Endothelial cell of umbilical vein (primary cell): ENCODE measurements at regions not wholly inside any gene's neighbourhood (a gene's known extent, or its start where the extent isn't known, plus 50 kb on each side); places are given as distances from the start of the nearest gene placed in this dataset.

ENCODE experiments used
- BruUV-seq: library from RNA; stranded (reverse); fragments of 400-500 nt; replicated peaks from 2 replicates; lab custom pipeline; 2021; lab: Mats Ljungman, UMichigan
- CTCF ChIA-PET: fragments of 300-600, 350-600 bp; sonication (Branson Sonifier 250); formaldehyde crosslinking; loops from one replicate; lab custom pipeline; 2021; ENCODE audit warnings: antibody characterized with exemption, inconsistent platforms; lab: Charles Lee
- POLR2A ChIA-PET: fragments of 300-600, 350-600 bp; sonication (Branson Sonifier 250); formaldehyde crosslinking; loops from one replicate; lab custom pipeline; 2021; ENCODE audit warnings: antibody characterized with exemption, inconsistent platforms; lab: Charles Lee
- DNase-seq: peaks from one replicate; pipeline ENCODE4 v3.0.0-alpha.2; 2011; ENCODE audit warnings: low read depth, low spot score
- FAIRE-seq: peaks from 2 replicates; lab custom pipeline; 2011; peaks lifted over from hg19 to GRCh38; lab: Jason Lieb, UNC
- H2AFZ ChIP-seq: 2 replicates; pipeline ENCODE4 v1.6.0; 2012; ENCODE audit warnings: low read depth, low read length, control low read depth, inconsistent platforms
- H3K27ac ChIP-seq: 2 replicates; pipeline ENCODE4 v1.5.1; 2011; ENCODE audit warnings: low read depth, mild to moderate bottlenecking, control low read depth, low read length, moderate library complexity; ENCODE audit not compliant: insufficient read depth
- H3K27me3 ChIP-seq, 2 experiments: 2 replicates each; pipeline versions ENCODE4 v1.6.0 to v1.6.1; 2011; ENCODE audit warnings: low read length in 2 of 2, mixed read lengths in 1 of 2; ENCODE audit not compliant: control insufficient read depth in 2 of 2, insufficient read depth in 2 of 2
- H3K36me3 ChIP-seq, 2 experiments: 2 replicates in 1 of 2; 3 replicates in 1 of 2; pipeline ENCODE4 v1.5.1; 2011; ENCODE audit warnings: low read length in 2 of 2, mild to moderate bottlenecking in 1 of 2, moderate library complexity in 1 of 2; ENCODE audit not compliant: control insufficient read depth in 2 of 2, insufficient read depth in 2 of 2; ENCODE audit errors: extremely low read depth in 1 of 2
- H3K4me1 ChIP-seq: 3 replicates; pipeline ENCODE4 v1.5.1; 2011; ENCODE audit warnings: mild to moderate bottlenecking, low read length; ENCODE audit not compliant: control insufficient read depth, insufficient read depth; ENCODE audit errors: extremely low read depth
- H3K4me2 ChIP-seq: 2 replicates; pipeline ENCODE4 v1.6.1; 2011; ENCODE audit warnings: low read length, control low read depth, mixed read lengths; ENCODE audit not compliant: insufficient read depth
- H3K4me3 ChIP-seq, 3 experiments: fragments of 200-600 bp in 1 of 3; sonication (generic), shearing (Covaris generic) in 1 of 3; replicated peaks in 1 of 3; 2 replicates each; pipeline ENCODE4 v1.5.1; 2011 to 2016; ENCODE audit warnings: control low read depth in 3 of 3, low read length in 3 of 3, mild to moderate bottlenecking in 2 of 3, inconsistent platforms in 1 of 3, low read depth in 1 of 3, moderate library complexity in 1 of 3; ENCODE audit not compliant: insufficient read depth in 1 of 3
- H3K79me2 ChIP-seq: 2 replicates; pipeline ENCODE4 v1.6.0; 2012; ENCODE audit warnings: low read length, inconsistent platforms; ENCODE audit not compliant: control insufficient read depth, insufficient read depth
- H3K9ac ChIP-seq: replicated peaks from 2 replicates; pipeline ENCODE3; 2011; ENCODE audit warnings: low read length, control low read depth; ENCODE audit not compliant: insufficient read depth; ENCODE audit errors: extremely low read depth
- H3K9me1 ChIP-seq: replicated peaks from 3 replicates; pipeline ENCODE4 v1.6.0; 2011; ENCODE audit warnings: mild to moderate bottlenecking, low read length; ENCODE audit not compliant: control insufficient read depth, insufficient read depth; ENCODE audit errors: extremely low read depth
- H3K9me3 ChIP-seq: replicated peaks from 2 replicates; pipeline ENCODE4 v1.5.1; 2012; ENCODE audit warnings: low read length, inconsistent platforms; ENCODE audit not compliant: control insufficient read depth, insufficient read depth
- H4K20me1 ChIP-seq: replicated peaks from 2 replicates; pipeline ENCODE3; 2011; ENCODE audit warnings: mild to moderate bottlenecking, low read length; ENCODE audit not compliant: control insufficient read depth, insufficient read depth; ENCODE audit errors: extremely low read depth
- EZH2 ChIP-seq: IDR thresholded peaks from 2 replicates; pipeline ENCODE4 v1.6.1; 2012; ENCODE audit warnings: borderline replicate concordance, low read depth, mild to moderate bottlenecking, moderate library complexity, low read length, inconsistent platforms; ENCODE audit not compliant: severe bottlenecking
- FOS ChIP-seq: IDR thresholded peaks from 2 replicates; pipeline ENCODE4 v1.6.1; 2011; ENCODE audit warnings: mild to moderate bottlenecking, low read length, moderate library complexity, borderline replicate concordance; ENCODE audit not compliant: insufficient read depth
- GATA2 ChIP-seq: IDR thresholded peaks from 2 replicates; pipeline ENCODE4 v1.7.0; 2011; ENCODE audit warnings: low read depth, mild to moderate bottlenecking, moderate library complexity, mixed read lengths, low read length; ENCODE audit not compliant: insufficient read length, insufficient read depth
- JUN ChIP-seq: IDR thresholded peaks from 2 replicates; pipeline ENCODE4 v1.6.1; 2011; ENCODE audit warnings: borderline replicate concordance, low read depth; ENCODE audit not compliant: insufficient read length, insufficient read depth
- MYC ChIP-seq: IDR thresholded peaks from one replicate; pipeline ENCODE4 v1.6.1; 2011; ENCODE audit warnings: mild to moderate bottlenecking, low read depth, low read length
- POLR2A ChIP-seq: IDR thresholded peaks from 2 replicates; pipeline ENCODE4 v1.6.1; 2012; ENCODE audit warnings: low read depth, mild to moderate bottlenecking, control low read depth, low read length
- POLR2AphosphoS5 ChIP-seq: IDR thresholded peaks from 2 replicates; pipeline ENCODE4 v1.6.1; 2012; ENCODE audit warnings: low read depth, mild to moderate bottlenecking, control low read depth, low read length, moderate library complexity; ENCODE audit not compliant: insufficient read depth
- dilution Hi-C: fragments of 300-500 bp; cut with MboI; formaldehyde crosslinking; loops from one replicate; pipeline ENCODE4 v1.15.0; 2019; ENCODE audit warnings: low sequenced_read_pairs; ENCODE audit not compliant: extremely low pct_ligation_motif_present
- intact Hi-C: fragments of 100-400 bp; cut with micrococcal nuclease; formaldehyde crosslinking; loops from one replicate; pipeline ENCODE4 v1.10.0; 2022
- TF ChIP-seq, protein P1 (sequence below), 2 donors: IDR thresholded peaks; 1 replicate in 1 of 2; 2 replicates in 1 of 2; pipeline ENCODE4 v1.5.1; 2011; ENCODE audit warnings: low read length in 2 of 2, mild to moderate bottlenecking in 2 of 2, moderate library complexity in 2 of 2, control low read depth in 1 of 2, inconsistent platforms in 1 of 2, low read depth in 1 of 2; ENCODE audit not compliant: insufficient read depth in 1 of 2; ENCODE audit errors: extremely low read depth in 1 of 2
- TF ChIP-seq, protein P2 (sequence below): IDR thresholded peaks from 2 replicates; pipeline ENCODE4 v1.6.1; 2011; ENCODE audit not compliant: insufficient read depth, insufficient read length

DNA sequence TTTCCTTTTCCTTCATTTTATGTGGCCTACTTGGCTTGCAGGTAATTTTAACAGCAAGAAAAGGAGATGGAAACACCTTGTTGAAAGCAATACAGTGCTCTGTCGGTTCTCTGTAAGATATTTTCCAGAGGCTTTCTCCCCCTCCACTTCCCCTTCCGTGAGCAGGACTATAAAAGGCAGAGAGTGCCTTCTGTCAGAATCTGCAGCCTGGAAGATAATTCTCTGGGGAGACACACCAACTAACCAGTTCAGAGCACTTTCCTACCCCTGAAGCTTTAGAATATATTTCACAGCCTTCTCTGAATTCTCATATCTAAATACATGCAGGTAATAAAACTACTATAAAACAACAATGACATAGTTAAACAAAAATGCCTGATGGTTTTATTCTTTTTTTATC is 141.1 kb downstream of the IDS start:
- no peak overlapping the region for H3K4me2 ChIP-seq

More for the DNA sequence above, 141.1 kb downstream of the IDS start:
- no peaks in the 10 kb centered on the region for H3K27me3 ChIP-seq
- no peaks in the 10 kb centered on the region for H3K4me1 ChIP-seq
- no peaks in the 10 kb centered on the region for H3K9me3 ChIP-seq
- no TSS peak for BruUV-seq
- H2AFZ ChIP-seq = no peak overlapping the region
- no peak for TF ChIP-seq GATA2
- TF ChIP-seq, protein P1, sequence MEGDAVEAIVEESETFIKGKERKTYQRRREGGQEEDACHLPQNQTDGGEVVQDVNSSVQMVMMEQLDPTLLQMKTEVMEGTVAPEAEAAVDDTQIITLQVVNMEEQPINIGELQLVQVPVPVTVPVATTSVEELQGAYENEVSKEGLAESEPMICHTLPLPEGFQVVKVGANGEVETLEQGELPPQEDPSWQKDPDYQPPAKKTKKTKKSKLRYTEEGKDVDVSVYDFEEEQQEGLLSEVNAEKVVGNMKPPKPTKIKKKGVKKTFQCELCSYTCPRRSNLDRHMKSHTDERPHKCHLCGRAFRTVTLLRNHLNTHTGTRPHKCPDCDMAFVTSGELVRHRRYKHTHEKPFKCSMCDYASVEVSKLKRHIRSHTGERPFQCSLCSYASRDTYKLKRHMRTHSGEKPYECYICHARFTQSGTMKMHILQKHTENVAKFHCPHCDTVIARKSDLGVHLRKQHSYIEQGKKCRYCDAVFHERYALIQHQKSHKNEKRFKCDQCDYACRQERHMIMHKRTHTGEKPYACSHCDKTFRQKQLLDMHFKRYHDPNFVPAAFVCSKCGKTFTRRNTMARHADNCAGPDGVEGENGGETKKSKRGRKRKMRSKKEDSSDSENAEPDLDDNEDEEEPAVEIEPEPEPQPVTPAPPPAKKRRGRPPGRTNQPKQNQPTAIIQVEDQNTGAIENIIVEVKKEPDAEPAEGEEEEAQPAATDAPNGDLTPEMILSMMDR (IDR thresholded peaks at IDR 0.05; ENCODE audit: extremely low read depth in 1 of 2, insufficient read depth in 1 of 2, low read depth in 1 of 2, low read length in 2 of 2) = no peak
- TF ChIP-seq POLR2A = no peak
- TF ChIP-seq FOS = no peak
- no peak for TF ChIP-seq MYC
- TF ChIP-seq, protein P2, sequence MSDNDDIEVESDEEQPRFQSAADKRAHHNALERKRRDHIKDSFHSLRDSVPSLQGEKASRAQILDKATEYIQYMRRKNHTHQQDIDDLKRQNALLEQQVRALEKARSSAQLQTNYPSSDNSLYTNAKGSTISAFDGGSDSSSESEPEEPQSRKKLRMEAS = no peak
- TF ChIP-seq POLR2AphosphoS5 = no peak
- no peak for TF ChIP-seq JUN
- TF ChIP-seq EZH2 = no peak
- no peaks in the 10 kb centered on the region for H4K20me1 ChIP-seq
- ChIA-PET POLR2A (no interaction called here), CTCF (no interaction called here)
- H3K79me2 ChIP-seq = no peaks in the 10 kb centered on the region
- dilution Hi-C loops = no loop called here
- H3K9ac ChIP-seq = no peak overlapping the region
- H3K9me1 ChIP-seq = no peaks in the 10 kb centered on the region
- intact Hi-C loops = no loop called here
- FAIRE-seq (no peak), DNase-seq (no peak)
- H3K36me3 ChIP-seq = no peaks in the 10 kb centered on the region
- no peak overlapping the region for H3K4me3 ChIP-seq
- H3K27ac ChIP-seq = no peak overlapping the region
